ENCODE measurements at regions not wholly inside any gene's neighbourhood (a gene's known extent, or its start where the extent isn't known, plus 50 kb on each side); places are given as distances from the start of the nearest gene placed in this dataset.

DNA sequence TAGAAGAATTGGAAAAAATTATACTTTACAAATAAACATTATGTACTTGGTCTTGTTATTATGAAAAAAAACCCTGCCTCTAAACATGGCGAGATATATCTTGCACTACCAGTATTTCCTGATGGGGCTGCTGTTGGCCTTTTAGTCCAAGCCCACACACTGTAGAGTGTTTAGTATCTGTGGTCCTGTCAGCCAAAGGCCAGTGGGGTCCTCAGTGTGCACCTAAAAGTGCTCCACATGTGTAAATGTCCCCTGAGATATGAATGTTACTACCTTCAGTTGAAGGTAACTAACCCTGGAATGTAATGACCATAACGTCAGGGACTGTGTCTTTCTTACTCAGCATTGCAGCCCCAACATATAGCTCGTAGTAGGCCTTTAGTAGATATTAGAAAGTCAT, 71.1 kb upstream of the HK2 start (continued):
- TF ChIP-seq, protein P1, sequence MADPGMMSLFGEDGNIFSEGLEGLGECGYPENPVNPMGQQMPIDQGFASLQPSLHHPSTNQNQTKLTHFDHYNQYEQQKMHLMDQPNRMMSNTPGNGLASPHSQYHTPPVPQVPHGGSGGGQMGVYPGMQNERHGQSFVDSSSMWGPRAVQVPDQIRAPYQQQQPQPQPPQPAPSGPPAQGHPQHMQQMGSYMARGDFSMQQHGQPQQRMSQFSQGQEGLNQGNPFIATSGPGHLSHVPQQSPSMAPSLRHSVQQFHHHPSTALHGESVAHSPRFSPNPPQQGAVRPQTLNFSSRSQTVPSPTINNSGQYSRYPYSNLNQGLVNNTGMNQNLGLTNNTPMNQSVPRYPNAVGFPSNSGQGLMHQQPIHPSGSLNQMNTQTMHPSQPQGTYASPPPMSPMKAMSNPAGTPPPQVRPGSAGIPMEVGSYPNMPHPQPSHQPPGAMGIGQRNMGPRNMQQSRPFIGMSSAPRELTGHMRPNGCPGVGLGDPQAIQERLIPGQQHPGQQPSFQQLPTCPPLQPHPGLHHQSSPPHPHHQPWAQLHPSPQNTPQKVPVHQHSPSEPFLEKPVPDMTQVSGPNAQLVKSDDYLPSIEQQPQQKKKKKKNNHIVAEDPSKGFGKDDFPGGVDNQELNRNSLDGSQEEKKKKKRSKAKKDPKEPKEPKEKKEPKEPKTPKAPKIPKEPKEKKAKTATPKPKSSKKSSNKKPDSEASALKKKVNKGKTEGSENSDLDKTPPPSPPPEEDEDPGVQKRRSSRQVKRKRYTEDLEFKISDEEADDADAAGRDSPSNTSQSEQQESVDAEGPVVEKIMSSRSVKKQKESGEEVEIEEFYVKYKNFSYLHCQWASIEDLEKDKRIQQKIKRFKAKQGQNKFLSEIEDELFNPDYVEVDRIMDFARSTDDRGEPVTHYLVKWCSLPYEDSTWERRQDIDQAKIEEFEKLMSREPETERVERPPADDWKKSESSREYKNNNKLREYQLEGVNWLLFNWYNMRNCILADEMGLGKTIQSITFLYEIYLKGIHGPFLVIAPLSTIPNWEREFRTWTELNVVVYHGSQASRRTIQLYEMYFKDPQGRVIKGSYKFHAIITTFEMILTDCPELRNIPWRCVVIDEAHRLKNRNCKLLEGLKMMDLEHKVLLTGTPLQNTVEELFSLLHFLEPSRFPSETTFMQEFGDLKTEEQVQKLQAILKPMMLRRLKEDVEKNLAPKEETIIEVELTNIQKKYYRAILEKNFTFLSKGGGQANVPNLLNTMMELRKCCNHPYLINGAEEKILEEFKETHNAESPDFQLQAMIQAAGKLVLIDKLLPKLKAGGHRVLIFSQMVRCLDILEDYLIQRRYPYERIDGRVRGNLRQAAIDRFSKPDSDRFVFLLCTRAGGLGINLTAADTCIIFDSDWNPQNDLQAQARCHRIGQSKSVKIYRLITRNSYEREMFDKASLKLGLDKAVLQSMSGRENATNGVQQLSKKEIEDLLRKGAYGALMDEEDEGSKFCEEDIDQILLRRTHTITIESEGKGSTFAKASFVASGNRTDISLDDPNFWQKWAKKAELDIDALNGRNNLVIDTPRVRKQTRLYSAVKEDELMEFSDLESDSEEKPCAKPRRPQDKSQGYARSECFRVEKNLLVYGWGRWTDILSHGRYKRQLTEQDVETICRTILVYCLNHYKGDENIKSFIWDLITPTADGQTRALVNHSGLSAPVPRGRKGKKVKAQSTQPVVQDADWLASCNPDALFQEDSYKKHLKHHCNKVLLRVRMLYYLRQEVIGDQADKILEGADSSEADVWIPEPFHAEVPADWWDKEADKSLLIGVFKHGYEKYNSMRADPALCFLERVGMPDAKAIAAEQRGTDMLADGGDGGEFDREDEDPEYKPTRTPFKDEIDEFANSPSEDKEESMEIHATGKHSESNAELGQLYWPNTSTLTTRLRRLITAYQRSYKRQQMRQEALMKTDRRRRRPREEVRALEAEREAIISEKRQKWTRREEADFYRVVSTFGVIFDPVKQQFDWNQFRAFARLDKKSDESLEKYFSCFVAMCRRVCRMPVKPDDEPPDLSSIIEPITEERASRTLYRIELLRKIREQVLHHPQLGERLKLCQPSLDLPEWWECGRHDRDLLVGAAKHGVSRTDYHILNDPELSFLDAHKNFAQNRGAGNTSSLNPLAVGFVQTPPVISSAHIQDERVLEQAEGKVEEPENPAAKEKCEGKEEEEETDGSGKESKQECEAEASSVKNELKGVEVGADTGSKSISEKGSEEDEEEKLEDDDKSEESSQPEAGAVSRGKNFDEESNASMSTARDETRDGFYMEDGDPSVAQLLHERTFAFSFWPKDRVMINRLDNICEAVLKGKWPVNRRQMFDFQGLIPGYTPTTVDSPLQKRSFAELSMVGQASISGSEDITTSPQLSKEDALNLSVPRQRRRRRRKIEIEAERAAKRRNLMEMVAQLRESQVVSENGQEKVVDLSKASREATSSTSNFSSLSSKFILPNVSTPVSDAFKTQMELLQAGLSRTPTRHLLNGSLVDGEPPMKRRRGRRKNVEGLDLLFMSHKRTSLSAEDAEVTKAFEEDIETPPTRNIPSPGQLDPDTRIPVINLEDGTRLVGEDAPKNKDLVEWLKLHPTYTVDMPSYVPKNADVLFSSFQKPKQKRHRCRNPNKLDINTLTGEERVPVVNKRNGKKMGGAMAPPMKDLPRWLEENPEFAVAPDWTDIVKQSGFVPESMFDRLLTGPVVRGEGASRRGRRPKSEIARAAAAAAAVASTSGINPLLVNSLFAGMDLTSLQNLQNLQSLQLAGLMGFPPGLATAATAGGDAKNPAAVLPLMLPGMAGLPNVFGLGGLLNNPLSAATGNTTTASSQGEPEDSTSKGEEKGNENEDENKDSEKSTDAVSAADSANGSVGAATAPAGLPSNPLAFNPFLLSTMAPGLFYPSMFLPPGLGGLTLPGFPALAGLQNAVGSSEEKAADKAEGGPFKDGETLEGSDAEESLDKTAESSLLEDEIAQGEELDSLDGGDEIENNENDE (IDR thresholded peaks at IDR 0.05; ENCODE audit: insufficient replicate concordance, low read length) = no peak

All from H1 (cell line).